ENCODE measurements at regions not wholly inside any gene's neighbourhood (a gene's known extent, or its start where the extent isn't known, plus 50 kb on each side); places are given as distances from the start of the nearest gene placed in this dataset.
"Not testable (repeated sequence)": the region's sequence is repeated elsewhere in the genome, so short reads cannot be mapped to it uniquely, and the experiment has no call there.

DNA sequence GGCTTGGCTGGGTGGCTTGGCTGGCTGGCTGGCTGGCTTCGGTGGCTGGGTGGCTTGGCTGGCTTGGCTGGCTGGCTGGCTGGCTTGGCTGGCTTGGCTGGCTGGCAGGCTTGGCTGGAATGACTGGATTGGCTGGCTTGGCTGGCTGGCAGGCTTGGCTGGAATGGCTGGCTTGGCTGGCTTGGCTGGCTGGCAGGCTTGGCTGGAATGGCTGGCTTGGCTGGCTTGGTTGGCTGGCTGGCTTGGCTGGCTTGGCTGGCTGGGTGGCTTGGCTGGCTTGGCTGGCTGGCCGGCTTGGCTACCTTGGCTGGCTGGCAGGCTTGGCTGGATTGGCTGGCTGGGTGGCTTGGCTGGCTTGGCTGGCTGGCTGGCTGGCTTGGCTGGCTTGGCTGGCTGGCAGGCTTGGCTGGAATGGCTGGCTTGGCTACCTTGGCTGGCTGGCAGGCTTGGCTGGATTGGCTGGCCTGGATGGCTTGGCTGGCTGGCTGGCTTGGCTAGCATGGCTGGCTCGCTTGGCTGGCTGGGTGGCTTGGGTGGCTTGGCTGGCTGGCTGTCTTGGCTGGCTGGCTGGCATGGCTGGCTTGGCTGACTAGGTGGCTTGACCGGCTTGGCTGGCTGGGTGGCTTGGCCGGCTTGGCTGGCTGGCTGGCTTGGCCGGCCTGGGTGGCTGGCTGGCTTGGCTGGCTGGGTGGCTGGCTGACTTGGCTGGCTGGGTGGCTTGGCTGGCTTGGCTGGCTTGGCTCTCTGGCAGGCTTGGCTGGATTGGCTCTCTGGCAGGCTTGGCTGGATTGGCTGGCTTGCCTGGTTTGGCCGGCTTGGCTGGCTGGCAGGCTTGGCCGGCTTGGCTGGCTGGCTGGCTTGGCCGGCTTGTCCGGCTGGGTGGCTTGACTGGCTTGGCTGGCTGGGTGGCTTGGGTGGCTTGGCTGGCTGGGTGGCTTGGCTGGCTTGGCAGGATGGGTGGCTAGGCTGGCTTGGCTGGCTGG is 241.6 kb upstream of the POTEB2 start:
- not testable (repeated sequence) for DNase-seq (ENCODE audit: low read depth in 4 of 6, low spot score in 6 of 6); H3K4me1 ChIP-seq (ENCODE audit: control insufficient read depth, insufficient read depth, low read length); H3K27ac ChIP-seq (ENCODE audit: low read depth, low read length); H3K4me3 ChIP-seq (ENCODE audit: low read depth, low read length); H3K36me3 ChIP-seq (ENCODE audit: control insufficient read depth, insufficient read depth, low read length); H3K27me3 ChIP-seq (ENCODE audit: control insufficient read depth, insufficient read depth, low read length); H3K9me3 ChIP-seq (ENCODE audit: control insufficient read depth, insufficient read depth, low read length)
- no CpG with 5 or more reads among the region's 10 CpGs for WGBS (ENCODE audit: insufficient coverage)

DNA sequence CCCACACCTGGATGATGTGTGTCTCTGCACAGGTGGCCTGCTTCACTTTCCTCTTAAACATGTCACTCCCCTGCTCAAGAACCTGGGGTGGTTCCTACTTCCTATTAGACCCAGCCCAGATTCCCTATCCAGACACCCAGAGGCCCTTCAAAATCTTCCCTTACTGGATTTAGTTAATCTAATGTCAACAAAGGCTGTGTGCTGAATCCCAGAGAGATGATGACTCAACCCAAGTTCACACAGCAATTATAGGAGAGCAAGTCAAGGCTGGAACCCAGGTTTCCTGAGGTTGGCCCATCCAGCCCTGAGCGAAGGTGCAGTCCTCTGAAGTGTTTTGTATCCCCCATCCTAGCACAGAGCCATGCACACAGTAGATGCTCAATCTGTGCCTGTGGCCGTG is 230.5 kb upstream of the POTEB2 start:
- not testable (repeated sequence) for H3K9me3 ChIP-seq (ENCODE audit: control insufficient read depth, insufficient read depth, low read length); H3K36me3 ChIP-seq (ENCODE audit: control insufficient read depth, insufficient read depth, low read length); H3K27me3 ChIP-seq (ENCODE audit: control insufficient read depth, insufficient read depth, low read length); H3K27ac ChIP-seq (ENCODE audit: low read depth, low read length); H3K4me3 ChIP-seq (ENCODE audit: low read depth, low read length); H3K4me1 ChIP-seq (ENCODE audit: control insufficient read depth, insufficient read depth, low read length); DNase-seq (ENCODE audit: low read depth in 4 of 6, low spot score in 6 of 6)
- no CpG with 5 or more reads among the region's 2 CpGs for WGBS (ENCODE audit: insufficient coverage)

DNA sequence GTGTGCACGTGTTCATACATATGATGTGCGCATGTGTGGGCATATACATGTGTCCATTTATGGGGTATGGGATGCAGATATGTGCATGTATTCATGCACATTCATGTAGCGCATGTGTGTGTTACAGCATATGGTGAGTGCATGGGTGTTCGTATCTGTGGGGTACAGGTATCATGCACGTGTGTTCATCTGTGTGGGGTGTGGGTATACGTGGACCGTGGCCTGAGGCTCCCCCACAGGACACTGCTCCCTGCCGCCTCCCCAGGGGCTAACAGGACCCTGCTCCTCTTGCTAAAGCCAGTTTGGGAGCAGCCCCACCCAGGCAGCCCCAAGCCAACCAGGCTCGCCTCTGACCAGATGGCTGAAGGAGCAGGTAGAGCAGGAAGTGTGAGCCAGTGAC is 213.4 kb upstream of the POTEB2 start:
- H3K4me3 ChIP-seq (ENCODE audit: low read depth, low read length); DNase-seq (ENCODE audit: low read depth in 4 of 6, low spot score in 6 of 6); H3K27ac ChIP-seq (ENCODE audit: low read depth, low read length); H3K4me1 ChIP-seq (ENCODE audit: control insufficient read depth, insufficient read depth, low read length); H3K9me3 ChIP-seq (ENCODE audit: control insufficient read depth, insufficient read depth, low read length); H3K36me3 ChIP-seq (ENCODE audit: control insufficient read depth, insufficient read depth, low read length); H3K27me3 ChIP-seq (ENCODE audit: control insufficient read depth, insufficient read depth, low read length): not testable (repeated sequence)
- no CpG with 5 or more reads among the region's 9 CpGs for WGBS (ENCODE audit: insufficient coverage)

DNA sequence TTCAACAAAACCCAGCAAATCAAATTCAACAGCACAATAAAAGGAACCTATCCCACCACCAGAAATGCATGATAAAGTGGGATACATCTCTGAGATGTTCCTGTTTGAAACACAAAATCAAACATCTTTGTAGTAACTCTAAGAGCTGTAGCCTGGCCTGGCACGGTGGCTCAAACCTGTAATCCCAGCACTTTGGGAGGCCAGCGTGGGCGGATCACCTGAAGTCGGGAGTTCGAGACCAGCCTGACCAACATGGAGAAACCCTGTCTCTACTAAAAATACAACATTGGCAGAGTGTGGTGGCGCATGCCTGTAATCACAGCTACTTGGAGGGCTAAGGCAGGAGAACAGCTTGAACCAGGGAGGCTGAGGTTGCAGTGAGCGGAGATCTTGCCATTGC is 202.8 kb upstream of the POTEB2 start:
- not testable (repeated sequence) for DNase-seq (ENCODE audit: low read depth in 4 of 6, low spot score in 6 of 6); H3K27me3 ChIP-seq (ENCODE audit: control insufficient read depth, insufficient read depth, low read length); H3K36me3 ChIP-seq (ENCODE audit: control insufficient read depth, insufficient read depth, low read length); H3K9me3 ChIP-seq (ENCODE audit: control insufficient read depth, insufficient read depth, low read length); H3K27ac ChIP-seq (ENCODE audit: low read depth, low read length); H3K4me3 ChIP-seq (ENCODE audit: low read depth, low read length); H3K4me1 ChIP-seq (ENCODE audit: control insufficient read depth, insufficient read depth, low read length)
- WGBS (ENCODE audit: insufficient coverage): no CpG with 5 or more reads among the region's 7 CpGs

DNA sequence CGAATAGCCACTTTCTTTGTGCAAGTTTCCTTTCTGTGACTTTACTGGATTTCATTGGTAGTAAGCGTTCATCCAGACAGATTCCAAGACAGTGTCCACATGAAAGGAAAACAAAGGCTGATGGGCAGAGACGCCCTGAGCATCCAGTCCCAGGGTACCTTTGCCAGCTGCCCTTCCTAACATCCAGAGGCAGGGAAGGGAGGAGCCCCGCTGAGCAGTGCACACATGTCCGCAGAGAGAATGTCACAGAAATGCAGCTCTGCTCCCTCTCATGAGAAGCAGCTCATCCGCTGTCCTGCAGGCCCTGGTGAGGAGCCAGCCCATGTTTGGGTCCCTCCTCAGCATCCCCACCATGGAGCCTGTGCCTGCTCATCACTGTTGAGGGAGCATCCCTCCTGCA is 197.4 kb upstream of the POTEB2 start:
- H3K27me3 ChIP-seq (ENCODE audit: control insufficient read depth, insufficient read depth, low read length); H3K9me3 ChIP-seq (ENCODE audit: control insufficient read depth, insufficient read depth, low read length); H3K27ac ChIP-seq (ENCODE audit: low read depth, low read length); DNase-seq (ENCODE audit: low read depth in 4 of 6, low spot score in 6 of 6); H3K4me1 ChIP-seq (ENCODE audit: control insufficient read depth, insufficient read depth, low read length); H3K36me3 ChIP-seq (ENCODE audit: control insufficient read depth, insufficient read depth, low read length); H3K4me3 ChIP-seq (ENCODE audit: low read depth, low read length): not testable (repeated sequence)
- 56% methylated on average over 5 of the region's 6 CpGs for WGBS (ENCODE audit: insufficient coverage)

DNA sequence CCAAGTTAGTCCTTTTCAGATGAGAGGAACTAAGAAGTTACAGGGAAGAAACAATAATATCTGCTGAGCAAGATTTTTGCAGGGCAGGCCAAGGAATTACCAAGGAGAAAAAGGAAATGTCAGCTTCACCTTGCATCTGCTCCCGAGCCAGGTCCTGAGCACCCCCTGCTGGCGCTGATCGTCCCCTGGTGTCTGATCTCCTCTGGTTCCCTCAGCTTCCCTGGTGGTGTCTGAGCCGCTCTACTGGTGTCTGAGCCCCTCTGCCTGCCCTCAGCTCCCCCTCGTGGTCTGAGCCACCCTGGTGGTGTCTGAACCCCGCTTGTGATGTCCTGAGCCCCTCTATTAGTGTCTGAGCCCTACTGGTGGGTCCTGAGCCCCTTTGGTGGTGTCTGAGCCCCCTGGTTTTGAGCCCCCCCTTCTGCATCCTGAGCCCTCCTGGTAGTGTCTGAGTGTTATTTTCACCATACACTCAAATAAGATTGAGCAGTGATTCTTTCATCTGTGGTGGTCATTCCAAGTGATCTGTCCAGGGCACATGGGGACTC is 196.6 kb upstream of the POTEB2 start:
- WGBS (ENCODE audit: insufficient coverage): no CpG with 5 or more reads among the region's 6 CpGs
- H3K27me3 ChIP-seq (ENCODE audit: control insufficient read depth, insufficient read depth, low read length); H3K4me3 ChIP-seq (ENCODE audit: low read depth, low read length); H3K36me3 ChIP-seq (ENCODE audit: control insufficient read depth, insufficient read depth, low read length); H3K27ac ChIP-seq (ENCODE audit: low read depth, low read length); H3K4me1 ChIP-seq (ENCODE audit: control insufficient read depth, insufficient read depth, low read length); DNase-seq (ENCODE audit: low read depth in 4 of 6, low spot score in 6 of 6); H3K9me3 ChIP-seq (ENCODE audit: control insufficient read depth, insufficient read depth, low read length): not testable (repeated sequence)

DNA sequence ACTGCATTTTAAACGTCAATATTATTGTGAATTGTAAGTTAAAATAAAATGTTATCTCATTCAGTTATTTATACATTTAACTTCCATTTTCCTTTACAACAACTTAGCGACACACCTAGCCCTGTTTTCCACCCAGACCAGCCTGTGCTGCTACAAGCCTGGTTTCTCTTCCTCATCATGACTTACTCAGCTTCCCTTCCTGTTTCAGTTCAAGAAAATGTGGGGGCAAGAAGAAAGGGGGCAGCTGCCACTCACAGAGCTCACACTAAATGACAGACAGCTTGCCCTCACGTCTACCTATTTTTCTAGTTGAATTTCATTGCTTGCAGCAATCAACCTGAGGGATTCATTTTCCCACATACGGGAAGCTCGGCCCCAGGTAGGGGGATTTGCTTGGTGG is 185.8 kb upstream of the POTEB2 start:
- H3K36me3 ChIP-seq (ENCODE audit: control insufficient read depth, insufficient read depth, low read length); H3K4me1 ChIP-seq (ENCODE audit: control insufficient read depth, insufficient read depth, low read length); H3K27ac ChIP-seq (ENCODE audit: low read depth, low read length); H3K9me3 ChIP-seq (ENCODE audit: control insufficient read depth, insufficient read depth, low read length); H3K27me3 ChIP-seq (ENCODE audit: control insufficient read depth, insufficient read depth, low read length); DNase-seq (ENCODE audit: low read depth in 4 of 6, low spot score in 6 of 6); H3K4me3 ChIP-seq (ENCODE audit: low read depth, low read length): not testable (repeated sequence)
- WGBS (ENCODE audit: insufficient coverage): no CpG with 5 or more reads among the region's 5 CpGs

DNA sequence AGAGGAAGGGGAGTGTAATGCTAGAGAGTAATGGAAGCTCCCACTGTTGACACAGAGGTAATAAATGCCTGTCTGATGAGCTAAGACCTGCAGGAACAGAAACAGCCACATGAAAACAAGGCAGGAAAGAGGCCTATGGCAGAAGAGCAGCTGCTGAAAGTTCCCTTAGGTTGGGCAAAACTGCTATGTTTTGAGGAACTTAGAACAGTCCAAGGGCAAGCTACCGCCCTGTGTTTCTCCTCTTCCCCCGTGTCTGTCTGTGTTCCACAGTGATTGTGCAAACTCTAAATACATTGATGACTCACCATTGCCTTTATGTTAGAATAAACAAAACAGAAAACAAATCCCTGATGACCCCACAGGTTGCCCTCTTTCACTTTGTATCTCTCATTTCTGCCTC is 165.6 kb upstream of the POTEB2 start:
- DNase-seq (ENCODE audit: low read depth in 4 of 6, low spot score in 6 of 6); H3K4me1 ChIP-seq (ENCODE audit: control insufficient read depth, insufficient read depth, low read length); H3K36me3 ChIP-seq (ENCODE audit: control insufficient read depth, insufficient read depth, low read length); H3K9me3 ChIP-seq (ENCODE audit: control insufficient read depth, insufficient read depth, low read length); H3K27ac ChIP-seq (ENCODE audit: low read depth, low read length); H3K4me3 ChIP-seq (ENCODE audit: low read depth, low read length); H3K27me3 ChIP-seq (ENCODE audit: control insufficient read depth, insufficient read depth, low read length): not testable (repeated sequence)
- no CpG with 5 or more reads among the region's 2 CpGs for WGBS (ENCODE audit: insufficient coverage)

DNA sequence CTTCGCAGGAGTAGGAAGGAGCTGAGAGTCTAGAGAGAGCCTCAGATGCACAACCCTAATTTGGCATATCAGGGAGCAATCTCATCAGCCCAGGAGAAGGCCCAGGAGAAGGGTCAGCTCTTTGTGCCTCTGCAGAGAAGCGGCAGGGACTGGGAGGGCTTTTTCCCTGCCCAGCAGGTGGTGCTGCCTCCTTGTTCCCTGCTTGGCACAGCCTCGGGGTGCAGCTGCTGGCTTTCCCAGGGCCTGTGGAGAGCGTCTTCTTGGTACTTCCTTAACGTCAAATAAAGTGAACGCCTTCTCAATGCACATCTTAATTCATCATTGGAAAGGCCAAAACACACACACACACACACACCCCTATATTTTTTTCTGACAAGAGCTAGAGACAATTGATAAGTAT is 162.9 kb upstream of the POTEB2 start:
- not testable (repeated sequence) for H3K4me3 ChIP-seq (ENCODE audit: low read depth, low read length); H3K27me3 ChIP-seq (ENCODE audit: control insufficient read depth, insufficient read depth, low read length); DNase-seq (ENCODE audit: low read depth in 4 of 6, low spot score in 6 of 6); H3K4me1 ChIP-seq (ENCODE audit: control insufficient read depth, insufficient read depth, low read length); H3K36me3 ChIP-seq (ENCODE audit: control insufficient read depth, insufficient read depth, low read length); H3K27ac ChIP-seq (ENCODE audit: low read depth, low read length); H3K9me3 ChIP-seq (ENCODE audit: control insufficient read depth, insufficient read depth, low read length)
- no CpG with 5 or more reads among the region's 6 CpGs for WGBS (ENCODE audit: insufficient coverage)

DNA sequence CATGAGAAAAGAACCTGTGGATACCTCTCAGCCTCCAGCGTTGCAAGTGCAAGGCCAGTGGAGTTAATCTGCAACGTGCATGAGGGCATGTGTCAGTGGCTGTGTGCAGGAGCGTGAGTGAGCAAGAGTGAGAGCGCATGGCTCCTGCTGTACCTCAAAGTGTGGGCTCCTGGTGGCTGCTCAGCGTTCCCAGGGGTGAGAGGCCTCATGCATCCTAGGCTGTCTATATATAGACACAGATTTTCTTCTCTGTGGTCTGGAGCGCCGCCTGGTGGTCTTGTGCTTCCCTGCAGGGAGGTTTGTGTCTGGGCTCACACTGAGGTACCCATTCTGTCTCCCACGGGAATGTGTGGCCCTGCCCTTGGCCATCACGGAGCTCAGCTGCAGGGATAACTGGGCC is 161.8 kb upstream of the POTEB2 start:
- not testable (repeated sequence) for H3K27me3 ChIP-seq (ENCODE audit: control insufficient read depth, insufficient read depth, low read length); H3K9me3 ChIP-seq (ENCODE audit: control insufficient read depth, insufficient read depth, low read length); H3K27ac ChIP-seq (ENCODE audit: low read depth, low read length); H3K36me3 ChIP-seq (ENCODE audit: control insufficient read depth, insufficient read depth, low read length); H3K4me3 ChIP-seq (ENCODE audit: low read depth, low read length); DNase-seq (ENCODE audit: low read depth in 4 of 6, low spot score in 6 of 6); H3K4me1 ChIP-seq (ENCODE audit: control insufficient read depth, insufficient read depth, low read length)
- WGBS (ENCODE audit: insufficient coverage): no CpG with 5 or more reads among the region's 9 CpGs
